GM23248 (cell line): ENCODE measurements at regions not wholly inside any gene's neighbourhood (a gene's known extent, or its start where the extent isn't known, plus 50 kb on each side); places are given as distances from the start of the nearest gene placed in this dataset.

Experiments used
- DNase-seq: peaks from one replicate; pipeline ENCODE4 v3.0.0-alpha.2; 2015
- H2AFZ ChIP-seq: fragments of 200-600 bp; sonication (generic); 2 replicates; pipeline ENCODE4 v1.6.1; 2016; ENCODE audit warnings: antibody characterized with exemption
- H3F3A ChIP-seq: fragments of 200-600 bp; sonication (generic); 2 replicates; pipeline ENCODE4 v1.6.1; 2016; ENCODE audit warnings: mild to moderate bottlenecking, antibody characterized with exemption, mixed run types; ENCODE audit not compliant: insufficient read depth
- H3K27ac ChIP-seq: fragments of 200-600 bp; sonication (generic); 2 replicates; pipeline ENCODE4 v1.5.1; 2016; ENCODE audit warnings: mild to moderate bottlenecking
- H3K27me3 ChIP-seq: fragments of 200-600 bp; sonication (generic); replicated peaks from 2 replicates; pipeline ENCODE4 v1.6.1; 2016; ENCODE audit warnings: mild to moderate bottlenecking; ENCODE audit not compliant: insufficient read depth
- H3K36me3 ChIP-seq: fragments of 200-600 bp; sonication (generic); 2 replicates; pipeline ENCODE4 v1.6.1; 2016; ENCODE audit warnings: low read depth, mild to moderate bottlenecking
- H3K4me1 ChIP-seq: fragments of 200-600 bp; sonication (generic); 2 replicates; pipeline ENCODE4 v1.6.1; 2016; ENCODE audit warnings: mild to moderate bottlenecking; ENCODE audit not compliant: insufficient read depth
- H3K4me2 ChIP-seq: fragments of 200-600 bp; sonication (generic); one replicate; pipeline ENCODE4 v1.6.1; 2016; ENCODE audit warnings: mild to moderate bottlenecking; ENCODE audit not compliant: unreplicated experiment
- H3K4me3 ChIP-seq: fragments of 200-600 bp; sonication (generic); 2 replicates; pipeline ENCODE4 v1.5.1; 2016; ENCODE audit warnings: mild to moderate bottlenecking
- H3K79me2 ChIP-seq: fragments of 200-600 bp; sonication (generic); 2 replicates; pipeline ENCODE4 v1.6.1; 2016; ENCODE audit warnings: mild to moderate bottlenecking; ENCODE audit not compliant: insufficient read depth
- H3K9ac ChIP-seq: fragments of 200-600 bp; sonication (generic); 2 replicates; pipeline ENCODE4 v1.6.1; 2016; ENCODE audit warnings: mild to moderate bottlenecking
- H3K9me2 ChIP-seq: fragments of 200-600 bp; sonication (generic); 2 replicates; pipeline ENCODE4 v1.6.1; 2016; ENCODE audit warnings: mixed run types, mild to moderate bottlenecking, moderate library complexity; ENCODE audit not compliant: insufficient read depth
- H3K9me3 ChIP-seq: fragments of 200-600 bp; sonication (generic); one replicate; pipeline ENCODE4 v1.6.1; 2017; ENCODE audit warnings: low read depth
- H4K20me1 ChIP-seq: fragments of 200-600 bp; sonication (generic); 2 replicates; pipeline ENCODE4 v1.6.0; 2016; ENCODE audit not compliant: insufficient read depth
- EZH2 ChIP-seq: fragments of 200-600 bp; sonication (generic); IDR thresholded peaks from 2 replicates; pipeline ENCODE4 v1.6.1; 2018; ENCODE audit warnings: antibody characterized with exemption, mild to moderate bottlenecking; ENCODE audit not compliant: insufficient read depth, poor library complexity, severe bottlenecking
- EZH2phosphoT487 ChIP-seq: fragments of 200-600 bp; sonication (generic); IDR thresholded peaks from 2 replicates; pipeline ENCODE4 v1.6.1; 2018; ENCODE audit warnings: antibody characterized with exemption, moderate library complexity, mild to moderate bottlenecking, low read depth; ENCODE audit not compliant: insufficient read depth
- WGBS, 2 experiments: methylation state at CpG; one replicate each; pipeline ENCODE4 v1.1.6; 2015 to 2017; ENCODE audit warnings: low lambda C conversion rate in 2 of 2, low coverage in 1 of 2; ENCODE audit errors: missing lambda C conversion rate in 2 of 2; 5-methylcytosine and 5-hydroxymethylcytosine counted together
- in situ Hi-C: fragments of 300-500 bp; cut with MboI; formaldehyde crosslinking; loops from 2 replicates; pipeline ENCODE4 v1.15.0; 2020

DNA sequence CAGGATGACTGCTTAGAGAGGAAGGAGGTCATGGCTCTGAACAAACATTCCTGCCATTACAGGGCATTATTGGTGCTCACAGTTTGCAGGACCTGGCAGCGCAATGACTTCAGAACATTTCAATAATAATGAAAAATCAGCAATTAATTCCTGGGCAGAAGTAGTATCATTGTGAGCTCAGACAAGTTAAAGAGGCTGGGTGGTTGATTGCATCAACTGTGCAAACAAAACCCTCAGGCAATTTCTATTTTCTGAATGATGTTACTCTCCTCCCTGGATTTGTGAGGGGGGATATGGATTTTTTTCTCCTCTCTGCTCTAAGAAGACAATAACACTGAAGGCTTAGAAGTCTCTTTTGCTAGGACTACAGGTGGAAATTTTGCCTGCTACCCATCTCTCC is 168.1 kb upstream of the TACR1 start:
- no peaks in the 10 kb centered on the region for H3K9me3 ChIP-seq
- no peak overlapping the region for H3K9ac ChIP-seq
- 41 to 45% methylated on average over 1 of the region's 1 CpG for WGBS, 2 experiments
- H3K36me3 ChIP-seq = no peaks in the 10 kb centered on the region
- no peaks in the 10 kb centered on the region for H3F3A ChIP-seq
- no peaks in the 10 kb centered on the region for H3K4me1 ChIP-seq
- no peak overlapping the region for H3K4me3 ChIP-seq
- 0 out of 2 replicates have a peak, but pooled peaks cover 3% of the 10 kb centered on the region for H3K27me3 ChIP-seq
- H2AFZ ChIP-seq = no peak overlapping the region
- no peaks in the 10 kb centered on the region for H4K20me1 ChIP-seq
- TF ChIP-seq EZH2 (no peak), EZH2phosphoT487 (no peak)
- H3K4me2 ChIP-seq = no peak overlapping the region
- H3K27ac ChIP-seq = no peak overlapping the region
- H3K79me2 ChIP-seq = no peaks in the 10 kb centered on the region
- no peak for DNase-seq
- in situ Hi-C loops = no loop called here
- no peaks in the 10 kb centered on the region for H3K9me2 ChIP-seq

DNA sequence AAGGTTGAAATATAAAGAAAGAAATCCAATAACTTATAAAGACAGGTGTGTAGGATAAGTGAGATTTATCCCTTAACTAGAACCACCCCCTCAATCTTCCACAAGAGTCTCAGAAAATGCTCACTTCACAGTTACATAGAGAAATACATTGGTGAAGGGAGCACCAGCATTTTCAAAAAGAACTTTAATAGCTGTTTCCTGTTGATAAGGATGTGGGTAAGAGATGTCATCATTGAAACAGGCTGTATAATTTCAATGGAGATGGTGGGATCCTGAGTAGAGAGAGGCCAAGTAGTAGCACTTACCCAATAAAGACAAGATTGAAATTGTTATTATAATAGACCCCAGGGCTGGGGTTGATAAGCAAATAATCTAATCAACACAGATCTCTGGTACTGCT is 162.2 kb upstream of the TACR1 start:
- Histone ChIP-seq H2AFZ (no peak overlapping the region), H3K27me3 (no peaks in the 10 kb centered on the region), H3K79me2 (no peaks in the 10 kb centered on the region), H3K9me3 (no peaks in the 10 kb centered on the region), H3K9me2 (no peaks in the 10 kb centered on the region; the same call in 1 of the 2 replicates), H3F3A (no peaks in the 10 kb centered on the region), H4K20me1 (no peaks in the 10 kb centered on the region), H3K4me1 (no peaks in the 10 kb centered on the region), H3K4me2 (no peak overlapping the region), H3K4me3 (no peak overlapping the region), H3K27ac (no peak overlapping the region), H3K9ac (no peak overlapping the region), H3K36me3 (no peaks in the 10 kb centered on the region)
- in situ Hi-C loops = no loop called here
- DNase-seq = no peak
- TF ChIP-seq EZH2phosphoT487 (no peak), EZH2 (no peak)

- no peaks in the 10 kb centered on the region for H3K36me3 ChIP-seq
- H3K27me3 ChIP-seq = no peaks in the 10 kb centered on the region
- H2AFZ ChIP-seq = no peak overlapping the region
- TF ChIP-seq EZH2phosphoT487 (no peak), EZH2 (no peak)
- no peak overlapping the region for H3K9ac ChIP-seq
- no peak overlapping the region for H3K27ac ChIP-seq
- no peak for DNase-seq
- no peak overlapping the region for H3K4me2 ChIP-seq
- no peaks in the 10 kb centered on the region for H3K4me1 ChIP-seq
- WGBS, 2 experiments = 31 to 53% methylated on average over 1 of the region's 1 CpG
- no peak overlapping the region for H3K4me3 ChIP-seq
- H3K79me2 ChIP-seq = no peaks in the 10 kb centered on the region
- no peaks in the 10 kb centered on the region; the same call in 1 of the 2 replicates for H3K9me2 ChIP-seq
- in situ Hi-C loops = no loop called here
- no peaks in the 10 kb centered on the region for H4K20me1 ChIP-seq
- no peaks in the 10 kb centered on the region for H3K9me3 ChIP-seq
- H3F3A ChIP-seq = no peaks in the 10 kb centered on the region
These were observed 161.6 kb upstream of the TACR1 start for GRCh38 chr2:75360945-75361344.

DNA sequence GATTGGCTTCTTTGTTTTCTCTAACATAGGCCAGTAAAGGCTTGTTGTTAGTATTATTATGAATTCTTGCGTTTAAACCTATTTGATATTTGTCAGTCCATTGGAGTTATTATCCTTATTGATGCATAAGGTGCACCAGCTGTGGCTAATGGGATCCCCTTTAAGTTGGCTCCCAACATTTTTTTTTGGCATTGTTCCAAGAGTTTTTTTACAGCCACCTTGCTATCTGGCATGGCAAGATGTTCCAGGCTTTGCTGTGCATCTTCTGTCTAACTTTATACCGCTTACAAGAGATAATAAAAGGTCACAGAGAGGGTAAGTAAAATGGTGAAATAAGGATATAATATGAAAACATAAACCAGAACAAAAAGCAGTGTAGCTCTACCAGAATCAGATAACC is 157.5 kb upstream of the TACR1 start:
- Histone ChIP-seq H3K27ac (no peak overlapping the region), H3K27me3 (no peaks in the 10 kb centered on the region), H3K9ac (no peak overlapping the region), H3K9me2 (no peaks in the 10 kb centered on the region; the same call in 1 of the 2 replicates), H3F3A (no peaks in the 10 kb centered on the region), H3K4me3 (no peak overlapping the region), H4K20me1 (no peaks in the 10 kb centered on the region), H3K36me3 (no peaks in the 10 kb centered on the region), H3K79me2 (no peaks in the 10 kb centered on the region), H3K9me3 (no peaks in the 10 kb centered on the region), H3K4me1 (no peaks in the 10 kb centered on the region), H3K4me2 (no peak overlapping the region), H2AFZ (no peak overlapping the region)
- in situ Hi-C loops = no loop called here
- TF ChIP-seq EZH2phosphoT487 (no peak), EZH2 (no peak)
- 0 to 5% methylated on average over 2 of the region's 2 CpGs for WGBS, 2 experiments
- no peak for DNase-seq

DNA sequence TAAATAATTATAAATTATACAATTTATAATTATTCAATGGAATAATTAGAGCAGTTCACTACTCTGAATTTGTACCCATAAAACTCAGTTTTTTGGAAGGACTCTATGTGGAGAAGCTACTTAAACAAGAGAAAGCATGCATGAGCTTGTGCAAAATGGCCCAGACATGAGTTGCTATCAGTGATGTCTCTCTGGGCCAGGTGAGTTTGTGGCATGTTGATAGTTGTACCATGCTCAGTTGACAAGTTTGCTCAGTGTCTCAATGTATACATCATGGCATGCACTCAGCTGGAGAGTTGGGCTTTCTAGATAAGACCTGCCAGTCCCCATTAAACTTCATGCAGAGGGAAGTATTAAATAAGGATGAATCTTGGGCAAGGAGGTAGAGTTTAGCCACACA is 153.8 kb upstream of the TACR1 start:
- no peaks in the 10 kb centered on the region for H3K4me1 ChIP-seq
- no peak for DNase-seq
- no peaks in the 10 kb centered on the region for H3K9me2 ChIP-seq
- no peak overlapping the region for H3K4me2 ChIP-seq
- no peak overlapping the region for H3K27ac ChIP-seq
- H4K20me1 ChIP-seq = no peaks in the 10 kb centered on the region
- H3K27me3 ChIP-seq = no peaks in the 10 kb centered on the region
- no peaks in the 10 kb centered on the region for H3K9me3 ChIP-seq
- no peak overlapping the region for H3K4me3 ChIP-seq
- TF ChIP-seq EZH2phosphoT487 = no peak
- no peak for TF ChIP-seq EZH2
- no peak overlapping the region for H3K9ac ChIP-seq
- H2AFZ ChIP-seq = no peak overlapping the region
- H3K79me2 ChIP-seq = no peaks in the 10 kb centered on the region
- in situ Hi-C loops = no loop called here
- H3K36me3 ChIP-seq = no peaks in the 10 kb centered on the region
- no peaks in the 10 kb centered on the region for H3F3A ChIP-seq
